GM21529 (cell line): ENCODE measurements at regions not wholly inside any gene's neighbourhood (a gene's known extent, or its start where the extent isn't known, plus 50 kb on each side); places are given as distances from the start of the nearest gene placed in this dataset.
A peak's percentile ranks its signal among the peaks of the same experiment; 100 is the strongest.

Source experiments
- ATAC-seq: cut with Tn5 transposase; IDR thresholded peaks from one replicate; pipeline ENCODE4 v1.9.1; 2021; ENCODE audit not compliant: unreplicated experiment

DNA sequence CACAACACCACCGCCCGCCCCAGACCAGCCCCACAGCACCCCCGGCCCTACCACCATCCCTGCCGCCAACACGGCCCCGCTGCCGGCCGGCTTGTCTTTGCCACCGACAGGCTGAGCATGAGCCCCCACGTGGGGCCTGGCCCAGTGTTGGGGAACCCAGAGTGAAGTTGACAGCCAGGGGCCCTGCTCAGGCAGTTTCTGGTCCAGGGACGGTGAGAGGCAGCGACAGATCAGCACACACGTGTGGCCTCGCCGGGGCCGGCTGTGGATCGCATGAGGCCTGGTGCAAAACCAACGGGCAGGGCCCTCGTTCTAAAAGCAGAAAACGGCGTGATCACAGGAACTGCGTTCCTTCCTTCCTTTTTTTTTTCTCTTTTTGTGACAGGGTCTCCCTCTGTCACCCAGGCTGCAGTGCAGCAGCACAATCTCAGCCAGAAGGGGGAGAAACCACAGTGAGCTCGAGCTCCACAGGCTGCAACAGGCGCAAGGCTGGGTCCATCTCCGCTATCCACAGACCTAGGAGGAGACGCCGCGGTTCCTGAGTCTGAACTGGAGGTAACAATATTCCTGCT is 50.5 kb upstream of the FBRSL1 start:
- no peak for ATAC-seq

DNA sequence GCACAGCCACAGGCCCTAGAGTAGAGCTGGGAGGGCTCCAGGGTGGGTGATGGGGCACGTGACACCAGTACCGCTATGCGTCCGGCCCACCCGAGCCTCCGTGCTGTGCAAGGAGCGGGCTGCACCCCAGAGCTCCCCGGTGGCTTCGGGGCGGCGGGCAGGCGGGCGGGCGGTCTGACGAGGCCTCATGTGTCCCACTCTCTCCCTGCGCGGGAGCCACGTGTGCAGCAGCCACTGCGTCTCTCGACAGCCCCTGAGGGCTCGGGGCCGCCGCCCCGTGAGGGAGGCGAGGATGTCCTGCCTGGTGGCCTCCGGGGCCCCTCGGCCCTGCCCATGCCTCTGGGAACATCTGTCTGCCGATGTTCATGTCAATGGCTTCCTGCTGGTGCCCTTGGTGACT is 51.2 kb upstream of the FBRSL1 start:
- ATAC-seq, result no peak

DNA sequence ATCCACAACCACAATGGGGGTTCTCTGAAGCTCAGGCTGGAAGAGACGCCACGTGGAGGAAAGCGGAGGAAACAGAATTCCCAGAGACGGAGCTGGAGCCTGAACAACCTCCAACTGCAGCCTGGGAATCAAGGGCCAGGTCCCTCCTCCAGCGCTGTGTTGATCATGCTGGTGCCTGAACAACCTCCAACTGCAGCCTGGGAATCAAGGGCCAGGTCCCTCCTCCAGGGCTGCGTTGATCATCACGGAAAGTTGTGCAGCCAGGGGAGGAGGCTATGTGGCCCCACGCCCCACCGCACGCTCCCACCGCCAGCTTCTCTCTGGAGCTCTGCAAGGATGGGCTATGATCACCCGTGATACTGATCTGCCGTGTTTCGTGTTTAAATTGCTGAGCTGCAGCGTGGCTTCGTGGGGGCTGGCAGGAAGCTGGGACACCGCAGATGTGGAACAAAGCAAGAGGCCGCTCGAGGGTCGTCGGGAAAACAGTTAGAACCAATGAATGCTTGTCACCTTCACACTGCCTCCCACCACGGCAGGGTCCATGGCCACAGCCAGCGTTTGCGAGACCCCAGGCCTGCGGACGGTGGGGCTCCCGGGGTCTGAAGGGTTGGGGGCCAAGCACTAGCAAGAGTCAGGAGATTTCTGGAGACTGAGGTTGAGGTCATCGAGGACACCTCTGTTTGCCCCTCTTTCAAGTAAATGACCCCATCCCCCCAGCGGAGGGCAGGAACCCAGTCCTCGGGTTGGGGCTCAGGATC is 51.8 kb upstream of the FBRSL1 start:
- no peak for ATAC-seq

DNA sequence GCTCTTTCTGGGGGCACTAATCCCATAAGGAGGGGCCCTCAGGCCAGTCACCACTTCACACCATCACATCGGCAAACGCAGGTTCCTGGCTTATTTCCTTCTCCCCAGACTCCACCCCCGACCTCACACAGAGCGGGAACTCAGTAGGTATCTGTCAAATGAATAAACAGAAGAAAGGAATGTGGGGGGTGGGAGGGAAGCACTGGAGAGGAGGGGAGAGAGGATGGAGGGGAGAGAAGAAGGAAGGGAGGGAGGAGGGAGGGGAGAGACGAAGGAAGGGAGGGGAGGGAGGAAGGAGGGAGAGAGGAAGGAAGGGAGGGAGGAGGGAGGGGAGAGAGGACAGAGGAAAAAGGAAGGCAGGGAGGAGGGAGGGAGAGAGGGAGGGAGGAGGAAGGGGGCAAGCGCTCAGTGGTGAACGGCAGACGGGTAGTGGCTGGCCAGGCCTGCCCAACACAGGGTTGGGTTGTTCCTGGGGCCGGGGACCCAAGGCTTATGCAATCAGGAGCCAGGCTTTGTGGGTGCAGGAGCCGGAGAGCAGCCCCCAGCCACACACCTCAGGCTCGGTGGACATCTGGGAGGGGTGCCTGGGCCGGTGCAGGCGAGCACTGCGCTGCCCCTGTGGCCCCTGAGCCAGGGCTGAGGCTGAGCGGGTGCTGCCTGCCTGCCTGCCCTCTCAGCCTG is 52.6 kb upstream of the FBRSL1 start:
- ATAC-seq, result no peak

DNA sequence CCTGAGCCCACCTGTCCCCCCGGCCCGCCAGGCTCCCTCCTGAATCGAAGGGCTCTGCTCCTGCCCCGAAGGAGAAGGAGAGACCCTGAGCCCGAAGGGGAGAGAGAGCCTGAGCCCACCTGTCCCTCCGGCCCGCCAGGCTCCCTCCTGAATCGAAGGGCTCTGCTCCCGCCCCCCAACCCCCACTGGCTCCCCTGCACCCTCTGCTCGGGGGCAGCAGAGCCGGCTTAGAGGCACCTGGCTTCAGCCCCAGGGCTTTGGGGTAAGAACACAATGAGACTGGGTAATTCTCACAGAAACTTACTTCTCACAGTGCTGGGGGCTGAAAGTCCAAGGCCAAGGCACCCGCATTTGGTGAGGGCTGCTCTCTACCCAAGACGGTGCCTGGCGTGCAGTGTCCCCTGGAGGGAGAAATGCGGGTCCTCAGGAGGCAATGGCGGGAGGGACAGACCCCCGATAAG is 53.1 kb upstream of the FBRSL1 start:
- no peak for ATAC-seq

DNA sequence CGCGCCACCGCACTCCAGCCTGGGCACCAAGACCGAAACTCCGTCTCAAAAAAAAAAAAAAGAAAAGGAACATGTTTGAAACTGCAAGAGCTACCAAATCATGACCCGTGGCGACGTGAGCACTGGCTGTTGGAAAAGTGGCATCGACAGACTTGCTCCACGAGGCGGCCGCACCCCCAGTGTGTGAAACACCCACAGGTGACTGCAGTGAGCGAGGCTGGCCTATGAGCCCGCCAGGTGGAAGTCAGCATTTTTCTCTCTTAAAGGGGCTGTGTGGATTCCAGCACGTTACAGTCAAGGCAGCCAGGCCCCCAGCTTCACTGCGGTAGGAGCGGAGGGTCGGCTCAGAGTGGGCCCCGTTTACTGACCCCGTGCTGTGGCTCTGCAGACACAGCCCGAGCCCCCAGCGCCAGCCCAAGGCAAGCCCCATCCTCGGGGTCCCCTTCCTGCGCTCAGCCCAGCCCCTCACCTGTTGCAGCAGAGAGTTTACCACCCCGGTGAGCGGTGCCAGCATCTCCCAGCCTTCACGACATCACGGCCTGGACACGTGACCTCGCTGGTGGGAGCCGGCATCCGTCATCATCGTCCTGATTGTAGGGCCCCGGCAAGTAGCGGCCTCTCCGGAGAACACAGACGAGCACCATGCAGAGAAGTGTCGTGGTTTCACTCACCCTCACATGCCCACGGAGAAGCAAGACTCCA is 54.3 kb upstream of the FBRSL1 start:
- ATAC-seq, result no peak

DNA sequence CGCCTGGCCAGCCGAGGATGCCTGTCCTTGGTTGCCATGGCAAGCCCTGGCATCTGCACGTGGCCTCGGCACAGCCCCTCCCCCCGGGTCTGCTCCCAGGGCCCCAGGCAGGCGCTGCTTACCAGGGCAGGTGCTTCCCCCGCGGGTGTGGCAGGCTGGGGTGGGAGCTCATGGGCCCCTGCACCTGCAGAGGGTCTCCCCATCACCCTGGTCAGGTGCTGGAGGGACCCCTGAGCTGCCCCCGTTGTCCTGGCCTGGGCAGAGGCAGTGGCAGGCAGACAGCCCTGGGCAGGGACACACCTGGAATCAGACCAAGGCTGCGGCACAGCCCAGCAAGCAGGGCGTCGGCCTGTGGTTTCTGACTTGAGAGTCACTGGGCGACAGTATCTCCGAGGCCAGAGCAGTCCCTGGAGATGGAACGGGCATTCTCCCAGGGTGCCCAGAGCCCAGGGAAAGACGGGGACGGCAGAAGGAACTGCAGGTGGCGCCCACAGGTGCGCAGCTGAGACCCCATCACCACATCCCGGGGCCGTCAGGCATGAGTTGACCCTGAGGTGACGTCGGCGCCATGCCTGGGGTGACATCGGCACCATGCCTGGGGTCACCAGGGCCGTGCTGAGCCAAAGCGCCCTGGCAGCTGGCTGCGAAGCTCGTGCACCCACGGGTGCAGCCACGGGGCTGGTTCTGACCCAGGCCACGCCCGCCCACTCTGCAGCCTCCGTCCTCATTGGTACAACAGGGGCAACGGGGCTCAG is 56.1 kb upstream of the FBRSL1 start:
- no peak for ATAC-seq

DNA sequence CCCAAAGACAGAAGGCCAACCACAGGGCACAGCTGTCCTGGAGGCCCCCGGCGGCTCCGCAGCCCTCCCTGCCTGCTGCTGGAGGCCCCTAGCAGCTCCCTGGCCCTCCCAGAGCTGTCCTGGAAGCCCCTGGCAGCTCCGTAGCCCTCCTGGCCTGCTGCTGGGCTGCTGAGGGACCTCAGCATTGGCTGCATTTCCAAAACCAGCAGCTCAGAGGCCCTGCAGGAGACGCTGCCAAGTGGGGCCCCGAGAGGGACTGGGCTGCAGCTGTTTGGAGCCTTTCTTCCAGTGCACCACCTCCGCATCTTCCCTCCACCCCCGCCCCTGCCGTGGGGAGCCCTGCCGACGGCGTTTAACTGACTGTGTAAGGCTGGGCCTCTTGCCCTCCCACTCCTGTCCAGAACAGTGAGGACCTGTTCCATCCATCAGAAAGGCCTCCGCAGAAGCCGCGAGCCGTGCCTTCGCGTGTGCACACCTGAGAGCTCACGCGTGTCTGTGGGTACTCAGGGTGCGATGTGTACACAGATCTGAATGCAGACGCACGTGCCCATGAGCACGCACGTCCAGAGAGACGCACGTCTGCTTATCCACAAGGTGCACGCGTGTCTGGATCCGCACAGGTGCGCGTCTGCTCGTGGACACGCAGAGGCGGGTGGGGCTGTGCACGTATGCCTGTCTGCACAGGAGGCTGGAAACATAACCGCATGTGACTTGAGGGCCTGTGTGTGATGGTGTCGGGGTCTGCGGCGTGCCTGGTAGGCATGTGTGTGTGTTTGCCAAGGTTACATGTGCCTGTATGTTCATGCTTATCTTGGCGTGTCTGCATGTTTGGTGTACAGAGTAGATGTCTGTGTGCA is 57.0 kb upstream of the FBRSL1 start:
- no peak for ATAC-seq

DNA sequence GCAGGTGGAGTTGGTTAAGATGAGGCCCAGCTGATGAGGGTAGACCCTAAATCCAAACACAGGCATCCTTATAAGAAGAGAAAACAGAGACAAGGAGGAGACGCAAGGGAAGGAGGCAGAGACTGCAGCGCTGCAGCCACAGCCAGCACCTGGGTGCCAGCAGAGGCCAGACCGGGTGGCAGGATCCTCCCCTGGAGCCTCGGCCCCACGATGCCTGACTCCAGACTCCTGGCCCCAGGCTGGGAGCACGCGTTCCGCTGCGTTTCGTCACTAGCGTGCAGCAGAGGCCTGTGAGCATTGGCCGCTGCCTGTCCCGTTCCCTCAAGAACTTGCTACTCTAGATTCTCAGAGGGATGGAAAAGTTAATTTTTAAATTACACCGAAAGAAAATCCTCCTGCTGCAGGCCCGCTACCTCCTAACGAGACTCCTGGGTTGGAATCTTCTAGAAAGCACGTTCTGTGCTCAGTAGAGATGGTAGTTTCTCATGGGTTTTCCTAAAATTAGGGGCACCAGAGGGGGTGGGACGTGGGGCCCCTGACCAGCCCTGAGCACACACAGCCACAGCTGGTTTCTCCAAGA is 57.7 kb upstream of the FBRSL1 start:
- ATAC-seq, result no peak

DNA sequence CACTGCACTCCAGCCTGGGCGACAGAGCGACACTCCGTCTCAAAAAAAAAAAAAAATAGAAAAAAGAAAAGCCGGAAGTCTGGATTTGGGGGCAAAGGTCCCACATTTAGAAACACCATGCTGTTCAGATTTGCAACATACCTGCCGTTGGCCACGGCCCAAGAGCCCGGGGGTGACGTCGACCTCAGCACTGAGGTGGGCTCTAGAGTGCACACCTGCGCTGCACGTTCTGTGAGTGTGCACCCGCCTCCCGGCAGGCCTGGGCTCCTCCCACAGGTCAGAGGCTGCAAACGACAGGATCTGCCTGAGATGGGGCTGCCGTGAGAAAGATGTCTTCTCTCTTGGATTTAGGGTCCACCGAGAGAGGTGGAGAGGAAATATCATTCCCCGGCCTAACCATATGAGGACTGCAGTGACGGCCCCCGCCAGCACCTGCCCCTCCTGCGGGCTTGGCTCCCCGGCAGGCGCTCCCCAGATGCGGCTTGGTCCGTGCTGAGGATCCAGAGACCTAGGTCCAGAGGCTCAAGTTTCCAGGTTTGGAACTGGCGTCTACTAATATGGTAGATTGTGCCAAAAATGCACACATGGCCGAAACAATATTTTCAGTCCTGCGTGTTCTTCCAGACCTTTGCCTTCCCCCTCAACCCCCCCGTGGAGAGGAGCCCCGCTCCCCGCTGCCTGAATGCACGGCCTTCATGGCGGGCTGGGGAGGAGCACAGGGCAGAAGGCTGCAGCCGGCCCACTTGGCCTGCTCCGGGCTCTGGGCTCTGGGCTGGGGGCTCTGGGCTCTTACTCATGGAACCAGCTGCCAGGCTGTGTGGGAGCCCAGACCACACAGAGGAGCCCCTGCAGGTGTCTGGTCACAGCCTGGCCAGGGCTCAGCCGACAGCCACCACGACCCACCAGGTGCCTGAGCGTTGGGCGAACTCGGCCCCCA is 58.8 kb upstream of the FBRSL1 start:
- ATAC-seq, result no peak

DNA sequence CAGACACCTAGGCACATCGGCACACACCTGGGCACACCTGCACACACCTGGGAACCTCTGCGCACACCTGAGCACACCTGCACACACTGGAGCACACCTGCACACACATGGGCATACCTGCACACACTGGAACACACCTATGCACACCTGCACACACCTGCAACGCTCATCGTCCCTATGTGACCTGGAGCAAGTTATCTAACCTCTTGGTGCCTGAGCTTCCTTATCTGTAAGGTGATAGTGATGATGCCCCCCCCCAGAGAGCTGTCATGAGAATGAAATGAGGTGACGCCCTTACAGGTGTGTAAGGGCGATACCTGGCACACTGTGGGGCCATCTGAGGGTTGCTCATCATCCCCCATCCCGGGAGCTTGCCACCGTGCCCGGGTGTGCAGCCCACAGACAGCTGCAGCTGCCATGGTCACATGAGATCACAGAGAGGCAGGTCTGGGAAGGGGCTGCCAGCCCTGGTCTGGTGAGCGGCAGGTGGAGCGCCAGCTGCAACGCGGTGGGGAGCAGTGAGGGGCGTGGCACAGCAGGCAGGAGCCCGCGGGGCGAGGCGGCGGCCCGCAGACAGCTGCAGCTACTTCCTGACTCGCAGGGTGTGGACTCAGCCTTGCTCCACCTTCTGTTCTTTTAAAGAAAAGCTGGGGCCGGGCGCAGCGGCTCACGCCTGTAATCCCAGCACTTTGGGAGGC is 59.9 kb upstream of the FBRSL1 start:
- peak; percentile 72 for ATAC-seq

DNA sequence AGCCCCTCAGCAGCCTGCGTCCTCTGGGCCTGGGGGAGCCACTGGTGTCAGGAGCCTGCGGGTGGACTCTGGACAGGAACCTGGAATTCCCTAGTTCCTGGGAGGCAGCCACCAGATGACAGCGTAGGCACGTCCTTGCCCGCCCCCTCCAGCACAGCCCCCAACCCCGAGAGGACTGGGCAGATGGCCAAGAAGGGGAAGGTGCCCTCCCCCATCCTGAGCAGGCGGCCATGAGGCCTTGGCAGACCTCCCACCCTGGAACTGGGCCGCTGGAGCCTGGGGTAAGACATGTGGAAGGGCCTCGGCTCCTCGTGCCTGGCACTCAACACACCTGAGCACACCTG is 60.4 kb upstream of the FBRSL1 start:
- no peak for ATAC-seq

DNA sequence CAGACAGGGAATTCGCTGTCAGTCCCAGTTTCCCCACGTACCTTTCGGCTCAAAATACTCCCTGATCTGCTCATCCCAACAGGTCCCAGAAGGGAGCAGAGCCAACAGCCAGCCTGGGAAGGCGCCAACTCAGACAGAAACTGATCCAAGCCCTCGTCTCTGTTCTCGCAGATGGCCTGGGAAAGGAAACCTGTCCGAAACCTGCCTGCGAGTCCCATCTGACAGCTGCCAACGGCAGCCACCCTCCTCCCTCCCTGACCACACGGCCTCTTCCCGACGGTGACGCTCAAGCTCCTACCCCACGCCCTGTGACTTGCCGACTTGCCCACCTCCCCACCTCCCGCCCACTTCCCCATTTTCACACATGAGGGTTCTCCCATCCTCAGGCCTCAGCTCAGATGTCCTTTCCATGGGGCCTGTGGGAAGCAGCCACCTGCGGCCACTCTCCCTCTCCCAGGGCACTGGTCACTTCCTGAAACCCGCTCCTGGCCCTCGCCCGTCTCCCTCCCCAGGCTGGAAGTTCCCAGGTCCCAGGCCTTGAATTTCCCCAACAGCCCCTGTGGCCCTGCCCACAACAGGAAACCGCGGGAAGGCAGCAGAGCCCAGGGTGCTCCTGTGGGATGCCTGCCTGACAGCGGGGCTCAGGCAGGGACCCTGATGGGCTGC is 60.9 kb upstream of the FBRSL1 start:
- ATAC-seq, result no peak

DNA sequence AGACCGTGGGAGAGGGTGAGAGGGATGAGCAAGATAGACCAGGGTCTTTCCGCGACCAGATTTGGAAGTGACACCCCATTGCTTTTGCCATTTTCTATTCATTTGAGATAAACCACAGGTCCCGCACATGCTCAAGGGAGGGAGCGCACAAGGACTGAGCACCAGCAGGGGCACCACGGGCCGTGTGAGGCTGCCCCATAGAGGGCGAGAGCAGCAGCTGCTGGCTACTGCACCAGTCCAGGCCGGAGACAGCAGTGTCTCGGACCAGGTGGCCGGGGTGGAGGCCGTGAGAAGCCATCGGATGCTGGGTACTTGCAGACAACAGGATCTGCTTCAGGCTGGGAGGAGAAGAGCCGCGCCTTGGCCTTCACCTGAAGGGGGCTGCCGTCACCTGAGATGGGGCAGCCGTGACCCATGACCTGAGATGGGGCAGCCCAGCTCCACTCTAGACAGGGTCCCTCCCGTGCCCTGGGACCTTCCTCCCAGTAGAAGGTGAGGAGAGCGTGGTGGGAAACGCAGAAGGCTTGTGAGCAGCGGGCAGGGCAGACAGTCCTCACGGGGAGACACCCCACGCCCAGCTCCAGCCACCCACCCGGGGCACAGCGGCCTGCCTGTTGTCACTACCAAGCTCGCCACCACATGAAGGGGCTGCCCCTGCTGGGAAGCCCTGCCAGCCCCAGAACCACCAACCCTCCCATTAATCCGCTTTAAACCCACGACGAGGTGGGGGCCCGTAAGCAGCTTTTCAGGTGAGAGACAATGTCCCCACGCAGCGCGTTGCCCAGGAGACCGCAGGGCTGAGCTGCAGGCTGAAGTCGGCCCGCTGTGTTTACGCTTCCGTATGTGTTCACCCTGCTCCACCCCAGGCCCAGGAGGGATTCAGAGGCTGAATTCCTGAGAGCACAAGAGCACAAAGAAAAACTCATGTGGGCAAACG is 61.7 kb upstream of the FBRSL1 start:
- ATAC-seq, result no peak

DNA sequence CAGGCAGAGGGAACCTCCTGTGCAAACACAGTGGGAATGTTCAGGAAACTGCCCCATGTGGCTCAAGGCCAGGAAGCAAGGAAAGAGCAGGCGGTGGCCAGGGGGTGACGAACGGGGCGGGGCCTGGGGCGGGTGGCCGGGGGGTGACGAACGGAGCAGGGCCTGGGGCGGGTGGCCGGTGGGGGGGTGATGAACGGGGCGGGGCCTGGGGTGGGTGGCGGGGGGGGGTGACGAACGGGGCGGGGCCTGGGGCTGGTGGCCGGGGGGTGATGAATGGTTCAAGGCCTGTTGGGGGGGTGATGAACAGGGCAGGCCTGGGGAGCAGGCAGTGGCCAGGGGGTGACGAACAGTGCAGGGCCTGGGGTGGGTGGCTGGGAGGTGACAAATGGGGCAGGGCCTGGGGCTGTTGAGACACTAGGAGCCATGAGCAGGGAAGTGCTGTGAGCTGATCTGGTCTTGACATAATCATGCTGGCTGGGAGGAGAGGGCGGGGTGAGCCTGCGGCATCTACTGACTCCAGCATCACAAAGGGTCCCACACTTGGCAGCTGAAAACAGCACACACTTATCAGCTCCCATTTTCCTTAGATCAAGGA is 62.7 kb upstream of the FBRSL1 start:
- ATAC-seq, result no peak
